ENCODE measurements at regions not wholly inside any gene's neighbourhood (a gene's known extent, or its start where the extent isn't known, plus 50 kb on each side); places are given as distances from the start of the nearest gene placed in this dataset.
"Not testable (repeated sequence)": the region's sequence is repeated elsewhere in the genome, so short reads cannot be mapped to it uniquely, and the experiment has no call there.

GRCh38 chr12:105679982-105680381 lies 349.5 kb downstream of the C12orf75 start:
- Mint-ChIP-seq H3K27ac (no peak overlapping the region), H3K4me1 (no peaks in the 10 kb centered on the region), H3K36me3 (ENCODE audit: low read depth) (no peaks in the 10 kb centered on the region), H3K27me3 (peaks cover 2% of the 10 kb centered on the region), H3K4me3 (no peak overlapping the region), H3K9me3 (no peaks in the 10 kb centered on the region)
- ChIA-PET CTCF (no interaction called here), POLR2A (no interaction called here)
- DNase-seq = no peak

- Mint-ChIP-seq H3K9me3 (no peaks in the 10 kb centered on the region), H3K4me1 (no peaks in the 10 kb centered on the region), H3K4me3 (no peak overlapping the region), H3K36me3 (ENCODE audit: low read depth) (no peaks in the 10 kb centered on the region), H3K27me3 (peaks cover 4% of the 10 kb centered on the region), H3K27ac (no peak overlapping the region)
- ChIA-PET POLR2A (no interaction called here), CTCF (no interaction called here)
- no peak for DNase-seq
These were observed 350.9 kb downstream of the C12orf75 start for GRCh38 chr12:105681341-105681740.

GRCh38 chr12:105682821-105683220 lies 352.3 kb downstream of the C12orf75 start:
- H3K27me3 Mint-ChIP-seq; DNase-seq; H3K27ac Mint-ChIP-seq; H3K36me3 Mint-ChIP-seq (ENCODE audit: low read depth); H3K4me3 Mint-ChIP-seq; CTCF ChIA-PET; H3K9me3 Mint-ChIP-seq; POLR2A ChIA-PET; H3K4me1 Mint-ChIP-seq: not testable (repeated sequence)

- H3K27me3 Mint-ChIP-seq; H3K36me3 Mint-ChIP-seq (ENCODE audit: low read depth); H3K27ac Mint-ChIP-seq; DNase-seq; H3K9me3 Mint-ChIP-seq; H3K4me3 Mint-ChIP-seq; POLR2A ChIA-PET; CTCF ChIA-PET; H3K4me1 Mint-ChIP-seq: not testable (repeated sequence)
These were observed 353.3 kb downstream of the C12orf75 start for GRCh38 chr12:105683836-105684235.

- Mint-ChIP-seq H3K36me3 (ENCODE audit: low read depth) (no peaks in the 10 kb centered on the region), H3K9me3 (no peaks in the 10 kb centered on the region), H3K27ac (no peak overlapping the region), H3K4me3 (no peak overlapping the region), H3K4me1 (no peaks in the 10 kb centered on the region), H3K27me3 (no peaks in the 10 kb centered on the region)
- no peak for DNase-seq
- CTCF ChIA-PET = no interaction called here
- POLR2A ChIA-PET = no interaction called here
These were observed 367.6 kb downstream of the C12orf75 start for GRCh38 chr12:105698075-105698474.

- Mint-ChIP-seq H3K27me3 (no peaks in the 10 kb centered on the region), H3K4me3 (no peak overlapping the region), H3K4me1 (no peaks in the 10 kb centered on the region), H3K36me3 (ENCODE audit: low read depth) (no peaks in the 10 kb centered on the region), H3K27ac (no peak overlapping the region), H3K9me3 (no peaks in the 10 kb centered on the region)
- no peak for DNase-seq
- CTCF ChIA-PET = no interaction called here
- POLR2A ChIA-PET = no interaction called here
These were observed 368.7 kb downstream of the C12orf75 start for GRCh38 chr12:105699209-105699608.

- H3K9me3 Mint-ChIP-seq = no peaks in the 10 kb centered on the region
- POLR2A ChIA-PET = no interaction called here
- no peak overlapping the region for H3K4me3 Mint-ChIP-seq
- no peaks in the 10 kb centered on the region for H3K27me3 Mint-ChIP-seq
- CTCF ChIA-PET = interaction anchor here (0.7 to 2.3 kb wide), 2 partner anchors 16 to 431 kb away, joined by 3 to 6 read pairs; no protein-coding TSS in a partner anchor
- H3K36me3 Mint-ChIP-seq (ENCODE audit: low read depth) = no peaks in the 10 kb centered on the region
- no peak for DNase-seq
- no peak overlapping the region for H3K27ac Mint-ChIP-seq
- H3K4me1 Mint-ChIP-seq = no peaks in the 10 kb centered on the region
These were observed 374.3 kb downstream of the C12orf75 start for GRCh38 chr12:105704787-105705186.

GRCh38 chr12:105705235-105705634 lies 374.7 kb downstream of the C12orf75 start:
- DNase-seq = no peak
- no peaks in the 10 kb centered on the region for H3K9me3 Mint-ChIP-seq
- POLR2A ChIA-PET = no interaction called here
- CTCF ChIA-PET = interaction anchor here (0.7 to 2.3 kb wide), 2 partner anchors 16 to 430 kb away, joined by 3 to 6 read pairs; no protein-coding TSS in a partner anchor
- no peaks in the 10 kb centered on the region for H3K4me1 Mint-ChIP-seq
- no peaks in the 10 kb centered on the region for H3K36me3 Mint-ChIP-seq (ENCODE audit: low read depth)
- H3K4me3 Mint-ChIP-seq = no peak overlapping the region
- H3K27ac Mint-ChIP-seq = no peak overlapping the region
- no peaks in the 10 kb centered on the region for H3K27me3 Mint-ChIP-seq

- no peak for DNase-seq
- Mint-ChIP-seq H3K27me3 (no peaks in the 10 kb centered on the region), H3K4me1 (no peaks in the 10 kb centered on the region), H3K36me3 (ENCODE audit: low read depth) (no peaks in the 10 kb centered on the region), H3K27ac (no peak overlapping the region), H3K9me3 (no peaks in the 10 kb centered on the region), H3K4me3 (no peak overlapping the region)
- CTCF ChIA-PET = no interaction called here
- POLR2A ChIA-PET = no interaction called here
These were observed 375.3 kb downstream of the C12orf75 start for GRCh38 chr12:105705765-105706164.

GRCh38 chr12:105706321-105706972 lies 376.0 kb downstream of the C12orf75 start:
- no peak for DNase-seq
- H3K4me1 Mint-ChIP-seq = no peaks in the 10 kb centered on the region
- H3K9me3 Mint-ChIP-seq = no peaks in the 10 kb centered on the region
- H3K27me3 Mint-ChIP-seq = no peaks in the 10 kb centered on the region
- H3K4me3 Mint-ChIP-seq = no peak overlapping the region
- CTCF ChIA-PET = interaction anchor here (1.2 kb wide), 1 partner anchor 47 kb away, joined by 3 read pairs; no protein-coding TSS in a partner anchor
- H3K27ac Mint-ChIP-seq = no peak overlapping the region
- POLR2A ChIA-PET = no interaction called here
- no peaks in the 10 kb centered on the region for H3K36me3 Mint-ChIP-seq (ENCODE audit: low read depth)

- Mint-ChIP-seq H3K27ac (no peak overlapping the region), H3K4me1 (no peaks in the 10 kb centered on the region), H3K9me3 (no peaks in the 10 kb centered on the region), H3K27me3 (no peaks in the 10 kb centered on the region), H3K4me3 (no peak overlapping the region), H3K36me3 (ENCODE audit: low read depth) (no peaks in the 10 kb centered on the region)
- CTCF ChIA-PET = interaction anchor here (1.2 kb wide), 1 partner anchor 47 kb away, joined by 3 read pairs; no protein-coding TSS in a partner anchor
- POLR2A ChIA-PET = no interaction called here
- DNase-seq = no peak
These were observed 376.5 kb downstream of the C12orf75 start for GRCh38 chr12:105706973-105707334.

- peaks cover 7% of the 10 kb centered on the region for H3K27me3 Mint-ChIP-seq
- ChIA-PET POLR2A (no interaction called here), CTCF (no interaction called here)
- no peaks in the 10 kb centered on the region for H3K4me1 Mint-ChIP-seq
- H3K4me3 Mint-ChIP-seq = no peak overlapping the region
- no peak for DNase-seq
- no peaks in the 10 kb centered on the region for H3K36me3 Mint-ChIP-seq (ENCODE audit: low read depth)
- H3K9me3 Mint-ChIP-seq = no peaks in the 10 kb centered on the region
- no peak overlapping the region for H3K27ac Mint-ChIP-seq
These were observed 383.3 kb downstream of the C12orf75 start for GRCh38 chr12:105713606-105714305.

- Mint-ChIP-seq H3K36me3 (ENCODE audit: low read depth) (no peaks in the 10 kb centered on the region), H3K27me3 (peaks cover 7% of the 10 kb centered on the region), H3K27ac (no peak overlapping the region), H3K9me3 (no peaks in the 10 kb centered on the region), H3K4me3 (no peak overlapping the region), H3K4me1 (no peaks in the 10 kb centered on the region)
- CTCF ChIA-PET = no interaction called here
- no peak for DNase-seq
- POLR2A ChIA-PET = no interaction called here
These were observed 386.1 kb downstream of the C12orf75 start for GRCh38 chr12:105716621-105717020.
